Right atrium auricular region (tissue), 2 donors: ENCODE measurements at regions not wholly inside any gene's neighbourhood (a gene's known extent, or its start where the extent isn't known, plus 50 kb on each side); places are given as distances from the start of the nearest gene placed in this dataset.
"Not testable (repeated sequence)": the region's sequence is repeated elsewhere in the genome, so short reads cannot be mapped to it uniquely, and the experiment has no call there.

ENCODE experiments used
- DNase-seq: peaks from one replicate; pipeline ENCODE4 v3.0.0-alpha.2; 2019; ENCODE audit warnings: low spot score
- H3K27ac ChIP-seq, 2 donors: fragments of 200-600 bp; sonication (generic); 1 replicate in 1 of 2; 2 replicates in 1 of 2; pipeline ENCODE4 v1.5.1; 2016 to 2019
- H3K27me3 ChIP-seq, 2 donors: fragments of 200-600 bp; sonication (generic); one replicate each; pipeline versions ENCODE4 v1.5.1 to v1.6.0; 2017 to 2019
- H3K36me3 ChIP-seq: fragments of 200-600 bp; sonication (generic); one replicate; pipeline ENCODE4 v1.5.1; 2016
- H3K4me1 ChIP-seq, 2 donors: fragments of 200-600 bp; sonication (generic); one replicate each; pipeline versions ENCODE4 v1.5.1 to v1.6.0; 2017 to 2019
- H3K4me3 ChIP-seq, 2 donors: fragments of 200-600 bp; sonication (generic); 1 replicate in 1 of 2; 2 replicates in 1 of 2; pipeline ENCODE4 v1.5.1; 2017 to 2019; ENCODE audit warnings: mild to moderate bottlenecking in 1 of 2, moderate library complexity in 1 of 2
- H3K9me3 ChIP-seq, 2 donors: fragments of 200-600 bp; sonication (generic); one replicate each; pipeline ENCODE4 v1.5.1; 2019
- TF ChIP-seq, protein P1 (sequence below), 2 donors: fragments of 200-600 bp; sonication (generic); IDR thresholded peaks; one replicate each; pipeline ENCODE4 v1.5.1; 2019; ENCODE audit warnings: antibody characterized with exemption in 2 of 2

DNA sequence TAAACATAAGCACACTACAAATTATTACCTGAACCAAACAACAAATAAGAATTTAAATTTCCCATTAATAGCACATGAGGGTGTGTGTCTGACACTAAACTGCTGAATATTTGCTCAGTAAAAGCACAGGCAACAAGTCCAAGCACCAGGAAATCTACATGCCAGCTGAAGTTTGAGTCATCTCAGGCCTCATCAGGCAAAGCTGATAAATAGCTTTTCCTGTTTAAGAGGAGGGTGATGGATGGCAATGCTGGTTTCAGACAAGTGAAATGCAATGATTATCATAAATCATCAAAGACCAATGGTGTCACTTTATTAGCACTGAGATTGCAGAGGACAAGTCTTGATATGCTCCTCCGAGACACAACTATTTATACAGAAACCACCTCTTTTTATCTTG is 1668.0 kb upstream of the C9orf72 start:
- no peaks in the 10 kb centered on the region for H3K9me3 ChIP-seq
- H3K4me1 ChIP-seq = no peaks in the 10 kb centered on the region
- H3K36me3 ChIP-seq = no peaks in the 10 kb centered on the region
- TF ChIP-seq, protein P1, sequence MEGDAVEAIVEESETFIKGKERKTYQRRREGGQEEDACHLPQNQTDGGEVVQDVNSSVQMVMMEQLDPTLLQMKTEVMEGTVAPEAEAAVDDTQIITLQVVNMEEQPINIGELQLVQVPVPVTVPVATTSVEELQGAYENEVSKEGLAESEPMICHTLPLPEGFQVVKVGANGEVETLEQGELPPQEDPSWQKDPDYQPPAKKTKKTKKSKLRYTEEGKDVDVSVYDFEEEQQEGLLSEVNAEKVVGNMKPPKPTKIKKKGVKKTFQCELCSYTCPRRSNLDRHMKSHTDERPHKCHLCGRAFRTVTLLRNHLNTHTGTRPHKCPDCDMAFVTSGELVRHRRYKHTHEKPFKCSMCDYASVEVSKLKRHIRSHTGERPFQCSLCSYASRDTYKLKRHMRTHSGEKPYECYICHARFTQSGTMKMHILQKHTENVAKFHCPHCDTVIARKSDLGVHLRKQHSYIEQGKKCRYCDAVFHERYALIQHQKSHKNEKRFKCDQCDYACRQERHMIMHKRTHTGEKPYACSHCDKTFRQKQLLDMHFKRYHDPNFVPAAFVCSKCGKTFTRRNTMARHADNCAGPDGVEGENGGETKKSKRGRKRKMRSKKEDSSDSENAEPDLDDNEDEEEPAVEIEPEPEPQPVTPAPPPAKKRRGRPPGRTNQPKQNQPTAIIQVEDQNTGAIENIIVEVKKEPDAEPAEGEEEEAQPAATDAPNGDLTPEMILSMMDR (IDR thresholded peaks at IDR 0.05) = no peak
- H3K27ac ChIP-seq = no peak overlapping the region
- no peaks in the 10 kb centered on the region for H3K27me3 ChIP-seq
- H3K4me3 ChIP-seq = no peak overlapping the region
- DNase-seq = no peak

DNA sequence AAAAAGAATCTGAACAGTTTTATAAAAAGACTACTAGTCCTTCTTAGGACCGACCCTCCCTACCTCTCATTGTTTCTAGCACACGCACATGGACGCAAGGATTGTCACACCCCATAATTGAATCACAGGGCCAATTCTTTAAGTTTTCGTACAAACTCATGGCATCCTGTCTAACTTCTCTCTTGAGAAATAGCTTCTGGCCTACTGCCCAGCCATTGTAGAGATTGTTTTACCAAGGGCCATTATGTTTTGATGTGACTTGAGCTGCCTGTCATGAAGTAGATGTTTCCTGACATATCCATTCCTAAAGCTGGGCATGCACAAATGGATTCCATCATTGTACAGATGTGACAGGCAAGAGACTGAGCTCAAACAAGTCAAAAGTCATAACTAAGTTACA is 1672.1 kb upstream of the C9orf72 start:
- TF ChIP-seq, protein P1 (IDR thresholded peaks at IDR 0.05) = no peak
- Histone ChIP-seq H3K9me3 (no peaks in the 10 kb centered on the region), H3K4me1 (no peaks in the 10 kb centered on the region)

DNA sequence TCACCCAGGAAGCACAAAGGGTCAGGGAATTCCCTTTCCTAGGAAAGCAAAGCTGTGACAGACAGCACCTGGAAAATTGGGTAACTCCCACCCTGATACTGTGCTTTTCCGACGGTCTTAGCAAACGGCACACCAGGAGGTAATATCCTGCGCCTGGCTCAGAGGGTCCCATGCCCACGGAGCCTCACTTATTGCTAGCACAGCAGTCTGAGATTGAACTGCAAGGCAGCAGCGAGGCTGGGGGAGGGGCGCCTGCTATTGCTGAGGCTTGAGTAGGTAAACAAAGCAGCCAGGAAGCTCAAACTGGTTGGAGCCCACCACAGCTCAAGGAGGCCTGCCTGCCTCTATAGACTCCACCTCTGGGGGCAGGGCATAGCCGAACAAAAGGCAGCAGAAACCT is 1697.1 kb upstream of the C9orf72 start:
- H3K27me3 ChIP-seq, H3K36me3 ChIP-seq, H3K9me3 ChIP-seq, DNase-seq, H3K27ac ChIP-seq, H3K4me3 ChIP-seq, H3K4me1 ChIP-seq: not testable (repeated sequence)

More for the DNA sequence above, 1672.1 kb upstream of the C9orf72 start:
- Histone ChIP-seq H3K27me3 (no peaks in the 10 kb centered on the region), H3K27ac (no peak overlapping the region), H3K36me3 (no peaks in the 10 kb centered on the region), H3K4me3 (no peak overlapping the region)
- DNase-seq = no peak

DNA sequence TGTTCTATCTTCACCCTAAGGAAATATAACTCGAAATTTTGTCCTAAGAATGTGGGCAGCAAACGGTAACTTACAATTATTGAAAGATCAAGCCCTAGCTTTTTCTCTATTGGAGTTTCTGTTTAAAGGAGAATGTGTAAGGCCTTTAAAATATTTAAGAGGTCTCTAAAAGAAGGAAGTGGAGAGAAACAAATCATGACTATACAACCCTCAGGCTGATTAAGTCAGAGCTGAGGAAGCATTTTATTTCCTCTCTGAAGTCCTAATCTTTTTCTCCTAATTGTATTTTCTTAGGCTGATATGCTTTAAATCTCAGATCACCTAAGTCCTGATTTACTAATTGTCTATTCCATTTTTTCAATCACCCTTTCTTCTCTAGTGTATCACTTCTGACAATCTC is 1708.8 kb upstream of the C9orf72 start:
- Histone ChIP-seq H3K4me3 (no peak overlapping the region), H3K9me3 (no peaks in the 10 kb centered on the region), H3K27me3 (no peaks in the 10 kb centered on the region), H3K36me3 (no peaks in the 10 kb centered on the region), H3K27ac (no peak overlapping the region), H3K4me1 (no peaks in the 10 kb centered on the region)
- TF ChIP-seq, protein P1 (IDR thresholded peaks at IDR 0.05) = no peak
- DNase-seq = no peak

DNA sequence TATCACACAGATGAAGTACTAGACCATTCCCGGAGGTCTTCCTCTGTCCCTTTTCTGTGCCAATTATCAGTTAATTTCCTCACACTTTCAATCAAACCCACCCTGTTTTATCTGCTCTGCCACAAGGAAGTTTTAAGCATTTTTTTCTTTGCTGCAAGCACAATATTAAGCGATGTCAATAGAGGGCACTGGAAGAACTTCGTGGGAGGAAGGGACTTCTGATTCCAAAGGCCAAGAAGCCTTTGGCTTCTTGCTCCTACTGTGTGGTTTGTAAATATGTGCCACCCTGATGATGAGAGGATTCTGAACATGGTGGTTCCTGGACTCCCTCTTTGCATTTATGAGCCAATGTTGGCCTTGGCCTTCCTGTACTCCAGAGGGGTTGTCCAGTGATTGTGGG is 1712.5 kb upstream of the C9orf72 start:
- no peak for DNase-seq
- H3K27me3 ChIP-seq = no peaks in the 10 kb centered on the region
- no peaks in the 10 kb centered on the region for H3K4me1 ChIP-seq
- H3K27ac ChIP-seq = no peak overlapping the region
- H3K36me3 ChIP-seq = no peaks in the 10 kb centered on the region
- H3K9me3 ChIP-seq = no peaks in the 10 kb centered on the region
- TF ChIP-seq, protein P1 (IDR thresholded peaks at IDR 0.05) = no peak
- H3K4me3 ChIP-seq = no peak overlapping the region

DNA sequence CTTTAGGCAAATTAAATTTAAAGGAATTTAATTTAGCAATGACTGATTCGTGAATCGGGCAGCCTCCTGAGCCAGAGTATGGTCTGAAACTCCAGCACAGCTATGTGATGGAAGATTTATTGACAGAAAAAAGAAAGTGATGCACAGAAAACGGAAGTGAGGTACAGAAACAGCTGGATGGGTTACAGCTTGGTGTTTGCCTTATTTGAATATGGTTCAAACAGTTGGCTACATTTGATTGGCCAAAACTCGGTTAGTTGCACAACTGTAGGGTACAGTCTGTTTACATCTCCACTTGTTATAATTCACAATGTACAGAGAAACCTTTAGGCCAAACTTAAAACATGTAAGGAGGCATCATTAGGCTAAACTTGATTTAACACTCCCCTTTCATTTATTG is 1716.1 kb upstream of the C9orf72 start:
- H3K27ac ChIP-seq = no peak overlapping the region
- TF ChIP-seq, protein P1 (IDR thresholded peaks at IDR 0.05) = no peak
- H3K9me3 ChIP-seq = peaks cover 0 to 15% of the 10 kb centered on the region in 2 donors
- no peaks in the 10 kb centered on the region for H3K27me3 ChIP-seq
- no peak overlapping the region for H3K4me3 ChIP-seq
- H3K36me3 ChIP-seq = no peaks in the 10 kb centered on the region
- no peak for DNase-seq
- no peaks in the 10 kb centered on the region for H3K4me1 ChIP-seq
